GM19023 (cell line): ENCODE measurements at regions not wholly inside any gene's neighbourhood (a gene's known extent, or its start where the extent isn't known, plus 50 kb on each side); places are given as distances from the start of the nearest gene placed in this dataset.

Source experiments
- ATAC-seq: cut with Tn5 transposase; IDR thresholded peaks from one replicate; pipeline ENCODE4 v1.9.1; 2021; ENCODE audit warnings: mild to moderate bottlenecking, moderate library complexity; ENCODE audit not compliant: unreplicated experiment

DNA sequence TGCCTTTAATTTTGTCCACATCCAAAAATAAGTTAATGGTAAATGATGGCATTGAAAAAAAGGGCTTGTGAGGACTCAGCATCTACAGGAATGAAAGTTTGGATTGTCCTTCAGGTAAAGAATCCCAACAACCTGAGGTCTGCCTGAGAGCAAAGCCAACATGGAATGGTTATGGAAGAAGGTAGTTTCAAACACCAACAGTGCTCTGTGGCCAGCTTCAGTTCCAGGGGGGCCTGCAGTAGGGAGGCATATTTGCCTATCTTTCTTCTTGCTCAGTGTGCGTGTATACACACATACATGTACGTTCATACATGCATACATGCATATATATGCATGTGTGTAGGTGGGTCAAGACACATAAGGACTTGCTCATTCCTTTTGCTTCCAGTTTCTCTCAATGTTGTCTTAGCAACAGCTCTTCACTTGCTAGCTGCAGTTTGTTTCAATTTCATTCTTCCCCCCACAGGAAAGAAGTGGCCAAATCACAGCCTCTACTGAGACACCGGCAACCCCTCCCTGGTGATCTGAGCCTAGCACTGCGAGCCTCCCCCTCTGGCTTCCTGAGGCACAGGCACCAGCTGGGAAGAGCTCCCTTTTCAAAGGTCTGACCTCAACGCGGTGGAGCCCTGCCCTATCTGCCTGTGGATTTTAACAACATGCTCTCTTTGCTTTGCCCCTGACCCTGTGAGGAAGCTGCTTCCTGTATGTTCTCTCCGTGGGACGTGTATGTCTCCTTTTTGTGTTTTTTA lies 146.2 kb downstream of the KLF13 start:
- ATAC-seq, result peak; percentile 92

GRCh38 chr15:31473385-31474058 lies 146.9 kb downstream of the KLF13 start:
- peak; percentile 20 for ATAC-seq

DNA sequence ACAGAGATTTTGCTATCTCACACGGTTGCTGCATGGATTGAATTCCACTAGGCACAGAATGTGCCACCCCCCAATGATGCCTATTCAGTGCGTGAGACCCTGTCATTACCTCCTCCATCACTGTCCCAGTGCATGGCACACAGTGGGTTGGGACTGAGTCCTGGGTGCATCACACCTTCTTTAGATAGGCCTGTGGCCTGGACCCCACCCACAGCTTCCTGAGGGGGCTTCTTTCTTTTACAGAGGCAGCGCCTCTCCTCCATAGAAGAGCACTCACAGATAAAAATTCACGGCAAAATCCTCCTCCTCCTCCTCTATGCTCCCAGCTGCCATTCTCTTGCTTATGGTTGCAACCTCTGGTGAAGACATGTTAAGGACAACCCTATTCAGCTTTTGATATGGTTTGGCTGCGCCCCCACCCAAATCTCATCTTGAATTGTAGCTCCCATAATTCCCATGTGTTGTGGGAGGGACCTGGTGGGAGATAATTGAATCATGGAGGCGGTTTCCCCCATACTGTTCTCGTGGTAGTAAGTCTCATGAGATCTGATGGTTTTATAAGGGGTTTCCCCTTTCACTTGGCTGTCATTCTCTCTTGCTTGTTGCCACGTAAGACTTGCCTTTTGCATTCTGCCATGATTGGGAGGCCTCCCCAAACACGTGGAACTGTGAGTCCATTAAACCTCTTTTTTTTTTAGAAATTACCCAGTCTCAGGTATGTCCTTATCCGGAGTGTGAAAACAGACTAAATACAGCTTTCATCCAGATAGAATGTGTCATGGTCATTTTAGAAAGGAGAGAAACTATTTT lies 147.6 kb downstream of the KLF13 start:
- ATAC-seq, result no peak

DNA sequence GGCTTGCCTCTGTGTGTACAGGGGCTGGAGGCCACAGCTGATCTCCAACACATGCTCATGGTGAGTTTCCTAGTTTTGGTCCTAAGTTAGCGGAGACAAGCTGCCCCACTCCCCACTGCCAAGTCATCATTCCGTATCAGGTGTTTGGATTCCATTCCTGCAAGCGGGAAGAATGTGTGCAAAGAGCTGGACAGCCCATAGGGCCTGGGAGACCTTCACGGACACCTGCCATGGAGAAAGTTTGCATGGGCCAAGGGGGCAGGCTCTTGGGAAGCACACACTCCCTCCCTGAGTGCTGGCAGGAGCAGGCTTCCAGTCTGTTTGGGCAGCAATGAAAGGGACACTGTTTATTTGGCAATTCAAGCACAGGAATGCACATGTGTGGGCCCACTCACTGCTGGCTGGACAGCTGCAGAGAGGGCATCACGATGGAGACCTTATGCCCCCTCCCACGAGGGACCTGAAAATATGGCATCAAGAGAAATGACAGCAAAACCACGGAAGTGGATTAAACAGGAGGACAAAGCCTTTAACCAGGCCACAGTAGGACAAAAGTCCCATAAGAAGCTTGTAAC lies 149.7 kb downstream of the KLF13 start:
- no peak for ATAC-seq

DNA sequence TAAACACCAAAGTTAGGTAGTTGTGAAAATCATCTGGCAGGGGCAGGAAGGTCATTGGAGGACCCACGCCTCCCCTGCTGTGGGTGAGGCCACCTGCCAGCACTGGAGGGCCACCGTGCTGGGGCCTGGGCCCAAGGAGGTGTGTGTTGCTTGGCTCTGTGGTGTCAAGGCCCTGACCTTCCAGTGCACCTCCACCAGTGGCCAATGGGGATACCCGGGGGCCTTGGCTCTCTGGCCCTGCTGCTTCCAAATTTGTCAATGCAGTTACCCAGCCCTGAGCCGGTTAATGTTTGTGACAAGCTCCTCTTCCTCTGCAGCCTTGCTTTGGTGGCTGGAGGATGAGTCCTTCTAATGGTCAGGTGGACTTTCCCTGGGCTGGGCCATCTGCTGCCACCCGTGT lies 150.2 kb downstream of the KLF13 start:
- no peak for ATAC-seq

GRCh38 chr15:31477301-31477700 lies 150.7 kb downstream of the KLF13 start:
- ATAC-seq, result no peak

DNA sequence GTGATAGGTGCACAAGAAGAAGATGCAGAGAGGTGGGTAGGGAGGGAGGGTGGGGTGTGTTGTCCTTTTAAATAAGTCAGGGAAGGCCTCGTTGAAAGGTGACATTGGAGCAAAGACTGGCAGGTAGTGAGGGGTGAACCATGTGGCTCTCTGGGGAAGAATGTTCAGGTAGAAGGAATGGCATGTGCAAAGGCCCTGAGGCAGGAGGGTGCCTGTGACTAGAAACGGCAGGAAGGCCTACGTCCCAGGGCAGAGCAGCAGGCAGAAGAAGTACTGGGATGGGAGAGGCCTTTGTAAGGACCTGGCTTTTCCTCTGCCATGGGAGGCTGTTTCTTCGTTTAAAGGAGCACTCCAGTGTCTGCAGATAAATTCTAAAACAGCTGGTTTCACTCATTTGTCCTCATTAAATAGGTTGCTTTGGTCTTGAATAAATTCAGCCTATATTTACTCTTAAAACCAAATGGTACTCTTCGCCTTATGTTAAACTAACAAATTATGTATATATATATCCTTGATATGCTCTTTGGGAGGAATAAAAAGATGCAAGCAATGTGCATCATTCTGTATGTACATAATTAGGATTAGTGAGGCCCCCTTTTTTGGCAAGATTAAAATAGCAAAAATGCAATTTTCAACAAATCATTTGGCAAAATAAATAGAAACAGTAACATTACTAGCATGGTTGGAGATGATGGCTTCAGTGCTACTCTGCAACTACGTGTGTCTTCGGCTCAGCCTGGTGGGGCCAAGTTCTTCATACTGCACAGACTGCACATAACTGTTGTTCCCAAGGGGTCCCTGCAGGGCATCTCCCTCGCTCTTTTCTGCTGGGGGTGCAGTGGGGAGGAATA lies 151.4 kb downstream of the KLF13 start:
- no peak for ATAC-seq

- no peak for ATAC-seq
Observed at GRCh38 chr15:31478702-31479221, 152.1 kb downstream of the KLF13 start.

GRCh38 chr15:31480356-31481025 lies 153.9 kb downstream of the KLF13 start:
- ATAC-seq, result no peak

GRCh38 chr15:31481142-31481541 lies 154.5 kb downstream of the KLF13 start:
- no peak for ATAC-seq

- ATAC-seq, result no peak
Observed at GRCh38 chr15:31482122-31482922, 155.7 kb downstream of the KLF13 start.

DNA sequence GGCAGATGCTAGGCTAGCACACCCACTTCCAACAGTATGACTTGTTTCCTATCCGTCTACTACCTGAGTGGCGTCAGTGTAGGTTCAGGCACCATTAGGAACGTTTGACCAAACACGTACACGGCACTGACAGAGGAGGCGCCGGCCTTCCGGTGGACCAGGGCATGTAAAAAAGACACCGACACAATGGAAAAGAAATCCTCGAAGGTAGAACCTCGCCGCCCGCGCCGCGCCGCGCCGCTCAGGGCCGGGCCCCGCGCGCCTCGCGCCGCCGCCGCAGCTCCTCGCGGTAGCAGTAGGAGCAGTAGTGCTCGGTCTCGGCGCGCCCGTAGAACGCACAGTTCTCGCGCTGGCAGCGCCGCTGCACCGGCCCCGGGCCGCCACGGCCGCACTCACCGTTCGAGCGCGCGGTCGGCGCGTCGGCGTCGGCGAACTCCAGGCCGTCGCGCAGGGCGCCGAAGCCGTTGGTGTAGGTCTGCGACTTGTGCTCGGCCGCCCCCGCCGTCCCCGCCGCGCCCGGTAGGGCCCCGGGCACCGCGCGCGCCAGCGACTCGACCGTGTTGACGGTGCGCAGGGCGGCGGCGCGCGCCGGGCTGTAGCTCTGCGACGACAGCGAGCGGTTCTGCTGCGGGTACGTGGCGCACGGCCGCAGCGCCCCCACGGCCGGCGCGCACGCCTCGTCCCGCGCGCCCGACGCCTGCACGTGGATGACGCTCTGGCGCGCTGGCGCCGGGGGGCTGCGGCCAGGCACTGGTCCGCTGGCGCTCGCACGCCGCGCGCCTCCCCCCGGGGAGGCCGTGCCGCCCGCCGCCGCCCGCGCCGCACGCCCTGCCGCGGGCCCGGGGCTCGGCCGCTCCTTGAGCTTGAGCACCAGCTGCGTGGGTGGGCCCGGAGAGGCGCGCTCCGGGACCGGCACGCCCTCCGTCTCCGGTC lies 156.7 kb downstream of the KLF13 start:
- ATAC-seq, result peak; percentile 41

DNA sequence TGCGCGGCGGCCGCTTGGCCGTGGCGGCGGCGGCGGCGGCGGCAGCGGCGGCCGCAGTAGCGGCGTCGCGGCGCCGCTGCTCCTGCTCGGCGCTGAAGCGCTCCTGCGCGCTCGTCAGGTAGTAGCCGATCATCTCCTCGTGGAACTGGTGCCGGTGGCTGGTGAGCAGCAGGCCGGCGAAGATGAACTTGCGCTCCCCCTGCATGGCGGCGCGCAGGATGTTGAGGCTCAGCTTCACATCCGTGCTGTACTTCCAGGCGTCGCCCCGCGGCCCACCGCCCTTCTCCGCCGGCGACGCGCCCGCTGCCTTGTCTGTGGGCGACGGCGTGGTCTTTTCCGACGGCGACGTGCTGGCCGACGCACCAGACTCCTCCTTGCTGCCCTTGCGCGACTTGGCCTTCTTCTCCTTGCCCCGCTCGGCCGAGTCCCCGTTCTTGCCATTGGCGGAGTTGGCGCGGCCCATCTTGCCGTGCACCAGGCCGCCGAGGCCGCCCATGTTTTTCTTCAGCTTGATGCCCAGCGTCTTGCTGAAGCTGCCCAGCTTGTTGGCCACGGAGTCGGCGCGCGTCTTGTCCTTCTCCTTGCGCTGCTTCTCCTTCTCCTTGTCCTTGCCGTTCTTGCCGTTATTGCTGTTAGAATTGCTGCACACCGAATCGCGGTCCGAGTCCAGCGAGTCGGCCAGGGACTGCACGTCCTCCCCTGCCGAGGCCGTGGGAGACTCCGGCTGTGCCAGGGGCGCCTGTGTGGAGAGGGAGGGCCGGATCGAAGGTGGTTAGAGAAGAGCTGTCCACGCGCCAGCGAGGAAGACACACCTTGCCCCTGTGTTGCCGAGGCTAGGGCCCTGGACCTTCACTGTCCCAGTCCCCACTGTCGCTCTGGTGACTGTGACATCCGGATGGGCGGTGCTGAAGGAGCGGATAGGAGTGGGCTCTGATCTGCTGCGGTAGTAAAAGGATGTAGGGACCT lies 157.6 kb downstream of the KLF13 start:
- no peak for ATAC-seq

DNA sequence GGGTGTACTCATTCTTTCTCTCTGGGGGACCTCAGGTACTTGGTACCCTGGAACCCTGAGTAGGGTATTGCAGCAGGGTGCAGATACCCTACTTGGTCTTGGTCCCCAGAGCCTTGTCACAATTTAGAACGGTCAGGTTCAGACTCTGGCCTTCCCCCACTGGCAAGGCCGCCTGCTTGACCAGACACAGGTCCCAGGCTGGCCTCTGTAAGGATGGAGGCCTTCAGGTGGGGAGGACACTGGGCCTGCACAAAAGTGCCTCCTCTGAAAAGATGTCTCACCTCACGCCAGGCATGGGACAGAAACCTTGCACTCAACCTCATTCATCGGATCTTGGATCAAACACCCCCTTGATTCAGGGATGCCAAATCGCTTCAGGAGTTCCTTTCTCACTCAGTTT lies 158.4 kb downstream of the KLF13 start:
- ATAC-seq, result no peak

- no peak for ATAC-seq
Observed at GRCh38 chr15:31485431-31485830, 158.8 kb downstream of the KLF13 start.

DNA sequence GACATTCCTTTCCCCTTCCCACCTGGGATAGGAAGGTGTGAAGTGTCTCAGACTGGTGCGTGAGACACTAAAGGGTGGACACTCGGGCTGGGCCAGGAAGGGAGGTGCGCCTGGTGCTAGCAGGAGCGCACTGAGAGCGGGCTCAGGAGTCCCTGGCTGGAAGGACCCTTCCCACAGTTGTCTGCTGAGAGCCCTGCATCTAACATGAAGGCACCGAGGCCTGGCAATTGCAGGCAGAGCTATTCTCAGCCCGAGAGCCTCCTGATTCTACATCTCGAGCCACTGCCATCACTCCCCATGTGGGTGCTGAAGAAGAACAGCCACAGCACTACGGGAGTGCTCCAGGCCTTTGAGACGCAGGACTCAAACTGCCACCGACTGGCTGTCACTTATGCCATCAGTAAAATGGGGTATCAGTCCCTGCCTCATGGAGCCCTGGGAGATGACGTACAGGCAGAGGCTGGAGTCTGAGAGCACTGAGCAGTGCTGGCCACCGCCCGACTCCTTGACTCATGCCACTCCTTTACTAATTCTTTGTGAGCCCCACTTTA lies 159.4 kb downstream of the KLF13 start:
- ATAC-seq, result no peak
